HCT116 (cell line): ENCODE measurements at regions not wholly inside any gene's neighbourhood (a gene's known extent, or its start where the extent isn't known, plus 50 kb on each side); places are given as distances from the start of the nearest gene placed in this dataset.

Source experiments
- ATAC-seq: fragments of 200-7000 bp; cut with Tn5 transposase; 2 replicates; pipeline ENCODE4 v1.9.1; 2020; ENCODE audit warnings: mild to moderate bottlenecking, moderate library complexity
- BruUV-seq: library from RNA; stranded (reverse); fragments of 400-500 nt; replicated peaks from 2 replicates; lab custom pipeline; 2021; lab: Mats Ljungman, UMichigan
- CTCF ChIA-PET: fragments of 300-600 bp; sonication (Branson Sonifier 250); formaldehyde crosslinking; loops from one replicate; lab custom pipeline; 2021; ENCODE audit warnings: antibody characterized with exemption; lab: Charles Lee
- POLR2A ChIA-PET: fragments of 300-600, 350-600 bp; sonication (Branson Sonifier 250); formaldehyde crosslinking; loops from one replicate; lab custom pipeline; 2021; ENCODE audit warnings: antibody characterized with exemption; lab: Charles Lee
- RAD21 ChIA-PET, 2 experiments: fragments of 300-600 bp; sonication (Branson Sonifier 250); formaldehyde crosslinking; loops; one replicate each; lab custom pipeline; 2023; ENCODE audit warnings: low total read pairs in 2 of 2; ENCODE audit not compliant: uncharacterized antibody in 2 of 2, unreplicated experiment in 2 of 2, low non-redundant PET in 1 of 2; lab: Charles Lee
- DNase-seq: peaks from one replicate; pipeline ENCODE4 v3.0.0-alpha.2; 2010; ENCODE audit warnings: low read depth, low spot score
- H2AFZ ChIP-seq: fragments of 200-600 bp; shearing (Covaris generic), sonication (generic); 2 replicates; pipeline ENCODE4 v1.6.1; 2017; ENCODE audit warnings: low read depth, mixed run types, mixed read lengths, antibody characterized with exemption, low read length; ENCODE audit not compliant: poor library complexity, severe bottlenecking
- H3K27ac ChIP-seq: 2 replicates; pipeline ENCODE4 v1.5.1; 2012; ENCODE audit warnings: low read depth, low read length
- H3K27me3 ChIP-seq: fragments of 200-600 bp; sonication (generic); 2 replicates; pipeline ENCODE4 v1.6.1; 2016; ENCODE audit warnings: mixed run types, low read length, mixed read lengths; ENCODE audit not compliant: insufficient read depth
- H3K36me3 ChIP-seq, 2 experiments: fragments of 200-500 bp in 1 of 2; fragments of 200-600 bp in 1 of 2; sonication (Bioruptor generic) in 1 of 2; sonication (generic) in 1 of 2; 2 replicates each; pipeline versions ENCODE4 v1.5.1 to v1.6.1; 2014 to 2016; ENCODE audit warnings: low read length in 2 of 2, inconsistent platforms in 1 of 2, mixed read lengths in 1 of 2, mixed run types in 1 of 2; ENCODE audit not compliant: insufficient read depth in 2 of 2, control insufficient read depth in 1 of 2
- H3K4me1 ChIP-seq, 2 experiments: fragments of 200-600 bp in 1 of 2; sonication (generic) in 1 of 2; 2 replicates each; pipeline versions ENCODE4 v1.5.1 to v1.6.1; 2012 to 2017; ENCODE audit warnings: low read length in 2 of 2, inconsistent platforms in 1 of 2, mild to moderate bottlenecking in 1 of 2, mixed read lengths in 1 of 2, mixed run types in 1 of 2, moderate library complexity in 1 of 2; ENCODE audit not compliant: insufficient read depth in 2 of 2, control insufficient read depth in 1 of 2
- H3K4me2 ChIP-seq: fragments of 200-600 bp; sonication (generic); 2 replicates; pipeline ENCODE4 v1.6.1; 2017; ENCODE audit warnings: mixed run types, low read length, mixed read lengths
- H3K4me3 ChIP-seq, 2 experiments: fragments of 200-600 bp in 1 of 2; sonication (generic) in 1 of 2; replicated peaks in 1 of 2; 2 replicates each; pipeline ENCODE4 v1.5.1; 2011 to 2016; ENCODE audit warnings: low read length in 2 of 2, control low read depth in 1 of 2, low read depth in 1 of 2, mild to moderate bottlenecking in 1 of 2, mixed read lengths in 1 of 2, mixed run types in 1 of 2
- H3K79me2 ChIP-seq: fragments of 200-600 bp; sonication (generic); 2 replicates; pipeline ENCODE4 v1.6.1; 2017; ENCODE audit warnings: mild to moderate bottlenecking, mixed run types, low read length, moderate library complexity, mixed read lengths; ENCODE audit not compliant: insufficient read depth
- H3K9ac ChIP-seq: fragments of 200-600 bp; sonication (generic); 2 replicates; pipeline ENCODE4 v1.6.1; 2016; ENCODE audit warnings: low read length, mixed read lengths
- H3K9me2 ChIP-seq: fragments of 200-600 bp; sonication (generic), shearing (Covaris generic); 2 replicates; pipeline ENCODE4 v1.6.1; 2017; ENCODE audit warnings: mixed run types, mild to moderate bottlenecking, moderate library complexity; ENCODE audit not compliant: insufficient read depth
- H3K9me3 ChIP-seq, 2 experiments: fragments of 200-500 bp in 1 of 2; fragments of 200-600 bp in 1 of 2; sonication (Bioruptor generic) in 1 of 2; sonication (generic) in 1 of 2; 2 replicates each; pipeline ENCODE4 v1.6.1; 2014 to 2017; ENCODE audit warnings: low read length in 2 of 2, mixed read lengths in 2 of 2, inconsistent platforms in 1 of 2, low read depth in 1 of 2, mild to moderate bottlenecking in 1 of 2, mixed run types in 1 of 2, moderate library complexity in 1 of 2; ENCODE audit not compliant: control insufficient read depth in 1 of 2, insufficient read depth in 1 of 2
- H4K20me1 ChIP-seq: fragments of 200-600 bp; sonication (generic), shearing (Covaris generic); 2 replicates; pipeline ENCODE4 v1.6.1; 2017; ENCODE audit warnings: mixed run types, mild to moderate bottlenecking, moderate library complexity; ENCODE audit not compliant: insufficient read depth
- ELF1 ChIP-seq: IDR thresholded peaks from 2 replicates; pipeline ENCODE4 v1.6.1; 2012; ENCODE audit warnings: low read depth, borderline replicate concordance
- EZH2phosphoT487 ChIP-seq: fragments of 200-600 bp; IDR thresholded peaks from 2 replicates; pipeline ENCODE4 v1.6.1; 2018; ENCODE audit warnings: antibody characterized with exemption, borderline replicate concordance
- POLR2A ChIP-seq: IDR thresholded peaks from 2 replicates; pipeline ENCODE4 v1.7.0; 2011; ENCODE audit warnings: borderline replicate concordance; ENCODE audit not compliant: insufficient read depth, insufficient read length; ENCODE audit errors: extremely low read depth
- RAD21 ChIP-seq: IDR thresholded peaks from 2 replicates; pipeline ENCODE4 v1.6.1; 2012; ENCODE audit warnings: low read depth, mild to moderate bottlenecking
- REST ChIP-seq: IDR thresholded peaks from 2 replicates; pipeline ENCODE4 v1.6.1; 2012; ENCODE audit warnings: low read depth
- SRF ChIP-seq: IDR thresholded peaks from 2 replicates; pipeline ENCODE4 v1.6.1; 2012; ENCODE audit warnings: low read depth
- YY1 ChIP-seq: IDR thresholded peaks from 2 replicates; pipeline ENCODE4 v1.6.1; 2011; ENCODE audit warnings: low read length, low read depth, moderate library complexity, mild to moderate bottlenecking; ENCODE audit not compliant: insufficient replicate concordance; ENCODE audit errors: extremely low read depth
- ZBTB33 ChIP-seq: IDR thresholded peaks from 2 replicates; pipeline ENCODE4 v1.6.1; 2011; ENCODE audit warnings: mild to moderate bottlenecking, low read length, moderate library complexity; ENCODE audit not compliant: insufficient replicate concordance; ENCODE audit errors: extremely low read depth
- ZFX ChIP-seq: fragments of 450-650 bp; IDR thresholded peaks from 2 replicates; pipeline ENCODE4 v1.6.1; 2017
- intact Hi-C: fragments of 100-400 bp; cut with micrococcal nuclease; formaldehyde crosslinking; loops from 2 replicates; pipeline ENCODE4 v1.10.0; 2022

- ChIA-PET CTCF (no interaction called here), RAD21 (no interaction called here), POLR2A (no interaction called here)
- ATAC-seq (no peak), DNase-seq (no peak)
- Histone ChIP-seq H3K36me3 (no peaks in the 10 kb centered on the region), H4K20me1 (no peaks in the 10 kb centered on the region), H3K4me1 (no peaks in the 10 kb centered on the region), H2AFZ (no peak overlapping the region), H3K79me2 (no peaks in the 10 kb centered on the region), H3K9ac (no peak overlapping the region), H3K27me3 (no peaks in the 10 kb centered on the region), H3K9me3 (peaks cover 50 to 55% of the 10 kb centered on the region in 2 experiments; a peak in 2 of 4 replicates), H3K4me2 (no peak overlapping the region), H3K4me3 (no peak overlapping the region), H3K9me2 (no peaks in the 10 kb centered on the region), H3K27ac (no peak overlapping the region)
- TF ChIP-seq ZBTB33 (no peak), ZFX (no peak), RAD21 (no peak), POLR2A (no peak), YY1 (no peak), ELF1 (no peak), SRF (no peak), EZH2phosphoT487 (no peak), REST (no peak)
- BruUV-seq, result no TSS peak
- intact Hi-C loops, result no loop called here
These were observed 148.1 kb upstream of the MAF start for GRCh38 chr16:79748629-79749028.
